ENCODE measurements at regions not wholly inside any gene's neighbourhood (a gene's known extent, or its start where the extent isn't known, plus 50 kb on each side); places are given as distances from the start of the nearest gene placed in this dataset.
"Not testable (repeated sequence)": the region's sequence is repeated elsewhere in the genome, so short reads cannot be mapped to it uniquely, and the experiment has no call there.

GRCh38 chr9:82763656-82764055 lies 299.3 kb downstream of the RASEF start:
- no peaks in the 10 kb centered on the region for H3K36me3 ChIP-seq (ENCODE audit: low read depth)
- peak; percentile 24 for TF ChIP-seq CTCF (IDR thresholded peaks at IDR 0.05; ENCODE audit: poor library complexity, severe bottlenecking)
- no peak overlapping the region for H3K4me3 ChIP-seq (ENCODE audit: severe bottlenecking)
- no peaks in the 10 kb centered on the region for H3K27me3 ChIP-seq (ENCODE audit: insufficient read depth, poor library complexity, severe bottlenecking)
- DNase-seq (ENCODE audit: low spot score) = no peak
- H3K4me1 ChIP-seq (ENCODE audit: insufficient read depth, poor library complexity, severe bottlenecking) = no peaks in the 10 kb centered on the region
- H3K9me3 ChIP-seq (ENCODE audit: severe bottlenecking) = no peaks in the 10 kb centered on the region
- peak; percentile 42; the same call in 1 of the 3 replicates for ATAC-seq (ENCODE audit: low read depth)
- no peak overlapping the region for H3K27ac ChIP-seq (ENCODE audit: poor library complexity, severe bottlenecking)

GRCh38 chr9:82764061-82764668 lies 298.8 kb downstream of the RASEF start:
- ATAC-seq (ENCODE audit: low read depth) = no peak
- no peak for TF ChIP-seq CTCF (IDR thresholded peaks at IDR 0.05; ENCODE audit: poor library complexity, severe bottlenecking)
- H3K4me3 ChIP-seq (ENCODE audit: severe bottlenecking) = no peak overlapping the region
- no peak overlapping the region for H3K27ac ChIP-seq (ENCODE audit: poor library complexity, severe bottlenecking)
- H3K27me3 ChIP-seq (ENCODE audit: insufficient read depth, poor library complexity, severe bottlenecking) = no peaks in the 10 kb centered on the region
- DNase-seq (ENCODE audit: low spot score) = no peak
- no peaks in the 10 kb centered on the region for H3K36me3 ChIP-seq (ENCODE audit: low read depth)
- no peaks in the 10 kb centered on the region for H3K4me1 ChIP-seq (ENCODE audit: insufficient read depth, poor library complexity, severe bottlenecking)
- H3K9me3 ChIP-seq (ENCODE audit: severe bottlenecking) = no peaks in the 10 kb centered on the region

- not testable (repeated sequence) for H3K36me3 ChIP-seq (ENCODE audit: low read depth); DNase-seq (ENCODE audit: low spot score); ATAC-seq (ENCODE audit: low read depth); H3K27me3 ChIP-seq (ENCODE audit: insufficient read depth, poor library complexity, severe bottlenecking); H3K27ac ChIP-seq (ENCODE audit: poor library complexity, severe bottlenecking); H3K4me3 ChIP-seq (ENCODE audit: severe bottlenecking); H3K9me3 ChIP-seq (ENCODE audit: severe bottlenecking); H3K4me1 ChIP-seq (ENCODE audit: insufficient read depth, poor library complexity, severe bottlenecking)
Measured at GRCh38 chr9:82774707-82775231, 288.2 kb downstream of the RASEF start.

DNA sequence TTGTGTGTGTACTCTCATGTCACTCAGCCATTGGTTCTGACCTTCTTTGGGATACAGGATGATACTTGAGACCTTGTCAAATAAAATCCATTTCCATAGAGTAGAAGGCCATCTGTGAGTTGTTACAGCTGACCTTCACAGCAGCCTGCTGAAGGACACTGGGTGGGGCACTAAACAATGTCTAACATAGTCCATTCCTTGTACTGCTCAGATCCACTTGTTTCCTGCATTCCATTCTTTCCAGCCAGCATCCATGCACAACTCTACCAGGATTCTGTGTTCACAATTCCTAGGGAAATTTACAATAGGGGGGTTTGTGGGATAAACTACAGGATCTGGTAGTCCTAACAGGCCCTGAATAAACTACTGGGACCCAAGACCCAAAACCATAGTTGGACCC lies 286.4 kb downstream of the RASEF start:
- Histone ChIP-seq H3K9me3 (ENCODE audit: severe bottlenecking) (no peaks in the 10 kb centered on the region), H3K27me3 (ENCODE audit: insufficient read depth, poor library complexity, severe bottlenecking) (no peaks in the 10 kb centered on the region), H3K4me3 (ENCODE audit: severe bottlenecking) (no peak overlapping the region), H3K27ac (ENCODE audit: poor library complexity, severe bottlenecking) (no peak overlapping the region), H3K4me1 (ENCODE audit: insufficient read depth, poor library complexity, severe bottlenecking) (no peaks in the 10 kb centered on the region), H3K36me3 (ENCODE audit: low read depth) (no peaks in the 10 kb centered on the region)
- TF ChIP-seq CTCF (IDR thresholded peaks at IDR 0.05; ENCODE audit: poor library complexity, severe bottlenecking) = no peak
- DNase-seq (ENCODE audit: low spot score) = no peak
- ATAC-seq (ENCODE audit: low read depth) = no peak

DNA sequence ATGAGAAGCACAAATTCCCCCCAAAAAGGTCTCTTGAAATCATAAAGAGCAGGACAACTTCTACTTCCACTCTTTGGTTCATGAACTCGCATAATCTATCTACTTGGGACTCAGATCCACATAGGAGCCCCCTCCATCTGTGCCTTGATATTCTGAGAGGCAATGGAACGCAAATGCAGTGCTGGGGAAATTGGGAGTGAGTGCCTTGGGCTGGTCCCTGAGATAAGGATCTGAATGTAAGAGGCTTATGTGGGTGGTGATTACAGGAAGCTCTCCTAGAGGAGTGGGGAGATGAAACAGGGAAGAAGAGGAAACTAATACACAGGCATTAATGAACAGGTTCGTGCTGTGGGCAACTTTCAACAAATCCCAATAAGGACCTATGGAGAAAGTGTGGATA lies 285.6 kb downstream of the RASEF start:
- DNase-seq (ENCODE audit: low spot score) (no peak), ATAC-seq (ENCODE audit: low read depth) (no peak)
- no peak overlapping the region for H3K27ac ChIP-seq (ENCODE audit: poor library complexity, severe bottlenecking)
- H3K4me1 ChIP-seq (ENCODE audit: insufficient read depth, poor library complexity, severe bottlenecking) = no peaks in the 10 kb centered on the region
- H3K9me3 ChIP-seq (ENCODE audit: severe bottlenecking) = no peaks in the 10 kb centered on the region
- no peaks in the 10 kb centered on the region for H3K36me3 ChIP-seq (ENCODE audit: low read depth)
- no peaks in the 10 kb centered on the region for H3K27me3 ChIP-seq (ENCODE audit: insufficient read depth, poor library complexity, severe bottlenecking)
- no peak overlapping the region for H3K4me3 ChIP-seq (ENCODE audit: severe bottlenecking)
- TF ChIP-seq CTCF (IDR thresholded peaks at IDR 0.05; ENCODE audit: poor library complexity, severe bottlenecking) = no peak

GRCh38 chr9:82778923-82779322 lies 284.0 kb downstream of the RASEF start:
- H3K9me3 ChIP-seq (ENCODE audit: severe bottlenecking); H3K27me3 ChIP-seq (ENCODE audit: insufficient read depth, poor library complexity, severe bottlenecking); ATAC-seq (ENCODE audit: low read depth); H3K4me3 ChIP-seq (ENCODE audit: severe bottlenecking); H3K4me1 ChIP-seq (ENCODE audit: insufficient read depth, poor library complexity, severe bottlenecking); DNase-seq (ENCODE audit: low spot score); H3K36me3 ChIP-seq (ENCODE audit: low read depth); H3K27ac ChIP-seq (ENCODE audit: poor library complexity, severe bottlenecking): not testable (repeated sequence)

All from RWPE2 (cell line).